Immature natural killer cell (primary cell): ENCODE measurements at regions not wholly inside any gene's neighbourhood (a gene's known extent, or its start where the extent isn't known, plus 50 kb on each side); places are given as distances from the start of the nearest gene placed in this dataset.

Experiments
- DNase-seq, 3 donors: peaks; one replicate each; pipeline ENCODE4 v3.0.0; 2022; ENCODE audit warnings: mixed read lengths in 1 of 3
- H3K27ac Mint-ChIP-seq, 6 donors: one replicate each; pipeline ENCODE4 v1.8.0; 2020; ENCODE audit warnings: mixed read lengths in 6 of 6, mild to moderate bottlenecking in 5 of 6, inconsistent platforms in 4 of 6, moderate library complexity in 3 of 6
- H3K27me3 Mint-ChIP-seq, 3 donors: one replicate each; pipeline ENCODE4 v1.8.0; 2020 to 2021; ENCODE audit warnings: low read depth in 3 of 3, mild to moderate bottlenecking in 3 of 3, mixed read lengths in 3 of 3, moderate library complexity in 3 of 3, inconsistent platforms in 1 of 3
- H3K36me3 Mint-ChIP-seq, 3 donors: one replicate each; pipeline ENCODE4 v1.8.0; 2020; ENCODE audit warnings: mixed read lengths in 3 of 3, inconsistent platforms in 2 of 3, mild to moderate bottlenecking in 2 of 3
- H3K4me1 Mint-ChIP-seq, 2 donors: one replicate each; pipeline ENCODE4 v1.8.0; 2020; ENCODE audit warnings: inconsistent platforms in 2 of 2, mild to moderate bottlenecking in 2 of 2, mixed read lengths in 2 of 2, moderate library complexity in 1 of 2
- H3K4me3 Mint-ChIP-seq, 5 donors: one replicate each; pipeline ENCODE4 v1.8.0; 2020; ENCODE audit warnings: mild to moderate bottlenecking in 5 of 5, mixed read lengths in 5 of 5, inconsistent platforms in 3 of 5, moderate library complexity in 3 of 5
- H3K9me3 Mint-ChIP-seq, 6 donors: one replicate each; pipeline ENCODE4 v1.8.0; 2020; ENCODE audit warnings: mild to moderate bottlenecking in 6 of 6, mixed read lengths in 6 of 6, inconsistent platforms in 4 of 6, moderate library complexity in 3 of 6

DNA sequence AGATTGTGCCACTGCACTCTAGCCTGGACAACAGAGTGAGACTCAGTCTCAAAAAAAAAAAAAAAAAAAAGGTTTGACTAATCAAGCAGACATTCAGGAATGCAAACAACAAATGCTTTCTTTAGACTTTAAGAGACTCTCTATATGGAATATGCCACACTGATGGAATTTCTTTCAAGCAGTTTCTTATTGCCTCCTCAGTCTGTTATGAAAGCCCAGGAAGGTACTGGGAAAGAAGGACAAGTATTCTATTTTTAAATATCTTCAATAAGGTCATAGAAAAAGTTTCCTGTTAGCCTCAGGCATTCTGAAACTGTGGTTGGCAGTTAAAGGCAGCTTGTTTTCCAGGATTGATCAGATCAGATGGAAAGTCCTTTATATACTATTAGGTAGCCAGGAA, 241.6 kb downstream of the PIK3C3 start:
- H3K27me3 Mint-ChIP-seq = peaks cover 0 to 3% (median 2%) of the 10 kb centered on the region in 3 donors
- peaks cover 0 to 10% (median 0%) of the 10 kb centered on the region in 6 donors for H3K9me3 Mint-ChIP-seq
- H3K27ac Mint-ChIP-seq = no peak overlapping the region
- no peak overlapping the region for H3K4me3 Mint-ChIP-seq
- H3K36me3 Mint-ChIP-seq = no peaks in the 10 kb centered on the region
- DNase-seq = no peak
- H3K4me1 Mint-ChIP-seq = no peaks in the 10 kb centered on the region

DNA sequence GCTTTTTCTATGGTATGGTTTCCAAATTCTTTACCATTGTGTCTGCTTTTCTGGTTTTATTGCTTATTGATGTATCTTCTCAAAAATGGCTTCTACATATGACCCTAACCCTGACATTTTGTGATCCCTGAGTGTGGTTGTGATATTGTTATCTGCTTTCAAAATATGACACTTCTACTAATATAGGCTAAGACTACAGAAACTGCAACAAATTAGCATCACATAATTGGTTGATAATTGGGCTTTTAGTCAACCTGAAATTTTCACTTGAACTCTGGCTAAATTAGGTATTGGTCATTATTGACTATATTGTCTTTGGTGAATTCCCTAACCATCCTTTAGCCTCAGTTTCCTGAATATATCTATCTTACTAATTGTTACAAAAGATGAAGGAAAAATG, 246.1 kb downstream of the PIK3C3 start:
- H3K4me3 Mint-ChIP-seq = no peak overlapping the region
- H3K4me1 Mint-ChIP-seq = no peaks in the 10 kb centered on the region
- no peak for DNase-seq
- H3K27ac Mint-ChIP-seq = no peak overlapping the region
- H3K36me3 Mint-ChIP-seq = no peaks in the 10 kb centered on the region
- peaks cover 0 to 2% (median 0%) of the 10 kb centered on the region in 3 donors for H3K27me3 Mint-ChIP-seq
- H3K9me3 Mint-ChIP-seq = peaks cover 0 to 6% (median 0%) of the 10 kb centered on the region in 6 donors

- no peak for DNase-seq
- Mint-ChIP-seq H3K4me3 (no peak overlapping the region), H3K27ac (no peak overlapping the region), H3K36me3 (no peaks in the 10 kb centered on the region), H3K27me3 (peaks cover 0 to 3% (median 0%) of the 10 kb centered on the region in 3 donors), H3K9me3 (peaks cover 0 to 12% (median 3%) of the 10 kb centered on the region in 6 donors), H3K4me1 (no peaks in the 10 kb centered on the region)
Measured at GRCh38 chr18:42211201-42211600, 256.2 kb downstream of the PIK3C3 start.

DNA sequence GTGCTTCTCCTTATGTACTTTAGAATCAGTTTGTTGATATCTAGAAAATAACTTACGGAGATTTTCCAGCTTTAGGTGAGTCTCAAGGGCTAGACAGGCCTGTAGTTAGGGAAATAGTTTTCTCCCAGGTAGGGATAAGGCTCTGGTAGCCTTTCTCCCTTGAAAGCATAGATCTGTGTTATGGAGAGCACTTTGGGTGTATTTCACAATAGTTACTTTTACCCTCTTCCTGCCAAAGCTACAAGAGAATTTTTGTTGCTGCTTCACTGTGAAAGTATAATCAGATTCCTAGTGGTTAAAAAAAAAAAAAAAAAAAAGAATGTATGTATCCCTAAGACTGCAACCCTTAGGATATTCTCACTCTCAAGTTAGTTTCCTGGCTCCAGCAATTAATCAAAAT, 267.5 kb downstream of the PIK3C3 start:
- DNase-seq = no peak
- no peak overlapping the region for H3K27ac Mint-ChIP-seq
- H3K4me1 Mint-ChIP-seq = no peaks in the 10 kb centered on the region
- H3K36me3 Mint-ChIP-seq = no peaks in the 10 kb centered on the region
- no peaks in the 10 kb centered on the region for H3K27me3 Mint-ChIP-seq
- peaks cover 2 to 22% (median 14%) of the 10 kb centered on the region in 6 donors for H3K9me3 Mint-ChIP-seq
- H3K4me3 Mint-ChIP-seq = no peak overlapping the region

DNA sequence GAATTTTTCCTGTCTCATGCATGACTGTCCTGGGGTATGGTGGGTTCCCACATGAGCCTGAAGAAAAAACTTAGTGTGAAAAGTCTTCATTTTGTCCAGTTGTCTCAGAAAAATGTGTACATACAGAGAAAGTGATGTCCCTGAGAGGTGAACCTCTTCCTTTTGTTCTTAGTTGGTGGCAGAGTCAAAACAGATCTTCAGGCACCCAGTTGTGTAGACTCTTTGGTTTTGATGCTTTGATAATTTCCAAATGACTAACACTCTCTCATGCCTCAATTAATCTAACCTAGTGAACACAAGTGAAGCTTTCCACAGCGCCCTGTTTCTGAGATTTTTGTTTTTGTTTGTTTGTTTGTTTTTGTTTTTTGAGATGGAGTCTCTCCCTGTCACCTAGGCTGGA, 273.5 kb downstream of the PIK3C3 start:
- H3K36me3 Mint-ChIP-seq = no peaks in the 10 kb centered on the region
- no peaks in the 10 kb centered on the region for H3K27me3 Mint-ChIP-seq
- no peak overlapping the region for H3K27ac Mint-ChIP-seq
- H3K9me3 Mint-ChIP-seq = peaks cover 2 to 22% (median 6%) of the 10 kb centered on the region in 6 donors
- no peak for DNase-seq
- H3K4me3 Mint-ChIP-seq = no peak overlapping the region
- no peaks in the 10 kb centered on the region for H3K4me1 Mint-ChIP-seq

- H3K27ac Mint-ChIP-seq = no peak overlapping the region
- no peaks in the 10 kb centered on the region for H3K4me1 Mint-ChIP-seq
- no peaks in the 10 kb centered on the region for H3K36me3 Mint-ChIP-seq
- H3K4me3 Mint-ChIP-seq = no peak overlapping the region
- DNase-seq = no peak
- H3K9me3 Mint-ChIP-seq = peaks cover 2 to 20% (median 6%) of the 10 kb centered on the region in 6 donors
- H3K27me3 Mint-ChIP-seq = no peaks in the 10 kb centered on the region
Measured at GRCh38 chr18:42229211-42230210, 274.5 kb downstream of the PIK3C3 start.

GRCh38 chr18:42230636-42231035, 275.6 kb downstream of the PIK3C3 start:
- Mint-ChIP-seq H3K27ac (no peak overlapping the region), H3K27me3 (no peaks in the 10 kb centered on the region), H3K9me3 (peaks cover 4 to 19% (median 6%) of the 10 kb centered on the region in 6 donors), H3K36me3 (no peaks in the 10 kb centered on the region), H3K4me1 (no peaks in the 10 kb centered on the region), H3K4me3 (no peak overlapping the region)
- DNase-seq = no peak

- no peak for DNase-seq
- Mint-ChIP-seq H3K9me3 (peaks cover 5 to 19% (median 6%) of the 10 kb centered on the region in 6 donors), H3K27ac (no peak overlapping the region), H3K36me3 (no peaks in the 10 kb centered on the region), H3K27me3 (no peaks in the 10 kb centered on the region), H3K4me3 (no peak overlapping the region), H3K4me1 (no peaks in the 10 kb centered on the region)
Measured at GRCh38 chr18:42231284-42231683, 276.2 kb downstream of the PIK3C3 start.

- no peaks in the 10 kb centered on the region for H3K36me3 Mint-ChIP-seq
Measured at GRCh38 chr18:42231796-42232195, 276.8 kb downstream of the PIK3C3 start.

DNA sequence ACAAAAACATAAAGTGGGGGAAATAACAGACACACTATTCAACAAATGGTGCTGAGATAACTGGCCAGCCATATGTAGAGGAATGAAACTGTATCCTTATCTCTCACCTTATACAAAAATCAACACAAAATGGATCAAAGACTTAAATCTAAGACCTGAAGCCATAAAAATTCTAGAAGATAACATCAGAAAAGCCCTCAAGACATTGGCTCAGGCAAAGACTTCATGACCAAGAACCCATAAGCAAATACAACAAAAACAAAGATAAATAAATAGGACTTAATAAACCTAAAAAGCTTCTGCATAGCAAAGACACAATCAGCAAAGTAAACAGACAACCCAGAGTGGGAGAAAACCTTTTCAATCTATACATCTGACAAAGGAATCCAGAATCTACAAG, 278.9 kb downstream of the PIK3C3 start:
- no peaks in the 10 kb centered on the region for H3K4me1 Mint-ChIP-seq
- no peaks in the 10 kb centered on the region for H3K27me3 Mint-ChIP-seq
- H3K36me3 Mint-ChIP-seq = no peaks in the 10 kb centered on the region
- H3K9me3 Mint-ChIP-seq = peaks cover 0 to 25% (median 9%) of the 10 kb centered on the region in 6 donors
- DNase-seq = no peak
- H3K27ac Mint-ChIP-seq = no peak overlapping the region
- H3K4me3 Mint-ChIP-seq = no peak overlapping the region

More at GRCh38 chr18:42231796-42232195, 276.8 kb downstream of the PIK3C3 start:
- H3K27ac Mint-ChIP-seq = no peak overlapping the region
- H3K27me3 Mint-ChIP-seq = no peaks in the 10 kb centered on the region
- H3K4me3 Mint-ChIP-seq = no peak overlapping the region
- no peaks in the 10 kb centered on the region for H3K4me1 Mint-ChIP-seq
- DNase-seq = no peak
- H3K9me3 Mint-ChIP-seq = peaks cover 4 to 19% (median 5%) of the 10 kb centered on the region in 6 donors

DNA sequence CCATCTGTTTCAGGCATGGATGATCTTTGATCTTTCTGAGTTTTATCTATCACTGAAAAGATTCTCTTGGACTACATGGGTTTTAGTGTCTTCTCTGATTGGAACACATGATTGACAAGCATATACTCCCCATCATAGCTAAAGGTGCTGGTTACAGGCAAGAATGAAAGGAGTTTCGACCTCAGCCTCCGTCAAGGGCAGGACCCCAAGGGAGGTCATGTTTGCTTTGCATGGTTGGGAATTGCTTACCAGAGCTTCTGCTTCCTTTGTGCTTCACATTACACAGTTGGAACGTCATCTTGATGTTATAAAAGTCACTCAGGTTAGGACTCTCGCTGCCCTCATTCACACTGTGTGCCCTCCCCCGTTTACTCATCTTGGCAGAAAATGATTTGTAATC, 287.7 kb downstream of the PIK3C3 start:
- no peak for DNase-seq
- no peak overlapping the region for H3K27ac Mint-ChIP-seq
- no peaks in the 10 kb centered on the region for H3K4me1 Mint-ChIP-seq

DNA sequence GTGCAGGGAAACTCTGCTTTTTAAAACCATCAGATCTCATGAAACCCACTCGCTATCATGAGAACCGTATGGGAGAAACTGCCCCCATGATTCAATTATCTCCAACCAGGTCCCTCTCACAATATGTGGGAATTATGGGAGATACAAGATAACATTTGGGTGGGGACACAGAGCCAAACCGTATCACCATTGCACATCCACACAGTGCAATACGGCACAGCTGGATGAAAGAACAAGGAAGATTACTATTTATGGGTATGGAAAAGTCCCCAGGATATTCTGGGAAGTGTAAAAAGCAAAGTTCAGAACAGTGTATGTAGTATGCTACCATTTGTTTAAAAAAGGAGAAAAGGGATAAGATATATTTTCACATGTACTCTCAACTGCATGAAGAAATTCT, 290.1 kb downstream of the PIK3C3 start:
- H3K36me3 Mint-ChIP-seq = peaks cover 0 to 3% (median 0%) of the 10 kb centered on the region in 3 donors
- no peak overlapping the region for H3K27ac Mint-ChIP-seq
- peaks cover 0 to 5% (median 0%) of the 10 kb centered on the region in 3 donors for H3K27me3 Mint-ChIP-seq
- no peaks in the 10 kb centered on the region for H3K4me1 Mint-ChIP-seq
- peaks cover 0 to 29% (median 11%) of the 10 kb centered on the region in 6 donors for H3K9me3 Mint-ChIP-seq
- no peak for DNase-seq
- no peak overlapping the region for H3K4me3 Mint-ChIP-seq

More for the DNA sequence above, 287.7 kb downstream of the PIK3C3 start:
- Mint-ChIP-seq H3K27me3 (peaks cover 0 to 7% (median 3%) of the 10 kb centered on the region in 3 donors), H3K4me3 (no peak overlapping the region), H3K36me3 (peaks cover 0 to 3% (median 0%) of the 10 kb centered on the region in 3 donors), H3K9me3 (peaks cover 0 to 49% (median 22%) of the 10 kb centered on the region in 6 donors)

GRCh38 chr18:42255908-42256765, 301.1 kb downstream of the PIK3C3 start:
- Mint-ChIP-seq H3K9me3 (peaks cover 9 to 38% (median 23%) of the 10 kb centered on the region in 6 donors), H3K27me3 (peaks cover 0 to 2% (median 2%) of the 10 kb centered on the region in 3 donors), H3K4me1 (no peaks in the 10 kb centered on the region), H3K36me3 (no peaks in the 10 kb centered on the region), H3K27ac (no peak overlapping the region), H3K4me3 (no peak overlapping the region)
- DNase-seq = no peak
